RKO (cell line): ENCODE measurements at regions not wholly inside any gene's neighbourhood (a gene's known extent, or its start where the extent isn't known, plus 50 kb on each side); places are given as distances from the start of the nearest gene placed in this dataset.
"Not testable (repeated sequence)": the region's sequence is repeated elsewhere in the genome, so short reads cannot be mapped to it uniquely, and the experiment has no call there.

Experiments
- DNase-seq: peaks from one replicate; pipeline ENCODE4 v3.0.0-alpha.2; 2016; ENCODE audit warnings: low spot score

DNA sequence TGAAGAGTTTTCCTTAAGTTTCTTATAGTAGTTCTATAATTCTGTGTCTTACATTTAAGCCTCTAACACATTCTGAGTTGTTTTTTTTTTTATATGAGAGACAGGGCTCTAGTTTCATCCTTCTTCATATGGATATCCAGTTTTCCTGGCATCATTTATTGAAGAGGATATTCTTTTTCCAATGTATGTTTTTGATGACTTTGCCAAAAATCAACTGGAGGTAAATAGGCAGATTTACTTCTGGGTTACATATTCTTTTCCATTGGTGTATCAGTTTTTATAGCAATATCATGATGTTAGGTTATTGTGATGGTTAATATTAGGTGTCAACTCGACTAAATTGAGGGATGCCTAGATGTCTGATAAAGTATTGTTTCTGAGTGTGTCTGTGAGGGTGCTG lies 650.7 kb upstream of the GRID2 start:
- DNase-seq = no peak

DNA sequence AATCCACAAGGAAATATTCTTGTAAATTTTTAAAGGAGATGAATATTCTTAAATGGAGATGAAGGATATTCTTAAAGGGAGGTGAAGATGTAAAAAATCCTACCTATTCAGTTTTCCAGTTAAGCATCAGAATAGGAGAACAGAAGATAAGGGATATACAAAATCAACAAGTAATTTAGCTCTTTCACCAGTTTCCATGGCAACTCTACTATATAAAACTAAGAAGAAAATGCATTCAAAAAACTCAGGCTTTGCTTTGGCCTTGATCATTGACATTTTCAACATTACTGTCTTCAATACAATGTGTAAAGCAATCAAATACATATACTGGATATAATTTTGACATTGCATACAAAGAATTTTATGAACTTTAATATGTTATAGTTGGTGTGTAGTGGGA lies 622.7 kb upstream of the GRID2 start:
- DNase-seq = no peak

DNA sequence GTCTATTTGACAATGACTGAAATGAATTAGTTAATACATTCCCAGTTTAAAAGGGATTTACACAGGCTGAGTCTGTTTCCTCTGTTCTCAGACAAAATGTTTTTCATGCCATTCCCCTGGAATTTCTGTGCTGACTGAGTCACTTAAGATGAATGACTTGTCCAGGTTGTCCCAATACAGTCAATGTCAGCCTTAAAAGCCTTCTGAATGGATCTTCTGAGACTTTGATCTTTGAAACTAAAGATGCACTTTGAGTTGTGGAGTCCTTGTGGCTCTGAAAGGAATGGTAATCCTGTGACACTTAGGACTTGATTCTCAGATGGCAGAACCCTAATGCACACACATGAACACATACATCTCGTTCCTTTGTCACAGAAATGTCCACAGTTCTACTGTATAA lies 622.2 kb upstream of the GRID2 start:
- peak; percentile 3 for DNase-seq

DNA sequence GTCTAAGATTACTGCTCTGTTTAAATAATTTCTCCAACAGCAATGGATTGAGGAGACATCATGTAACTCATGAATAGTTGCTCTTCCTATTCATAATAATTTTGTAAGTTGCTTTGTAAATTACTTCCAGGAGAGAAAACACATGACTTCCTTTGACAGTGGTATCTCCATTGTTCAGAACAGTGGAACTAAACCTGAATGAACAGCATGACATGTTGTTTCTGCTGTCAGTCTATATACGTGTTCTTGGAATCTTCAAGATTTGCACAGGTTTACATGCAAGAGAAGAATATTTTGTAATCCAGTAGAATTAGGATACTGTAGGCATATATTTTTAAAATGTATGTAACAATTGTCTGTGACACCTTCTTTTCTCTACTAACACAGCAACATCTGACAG lies 618.8 kb upstream of the GRID2 start:
- no peak for DNase-seq

DNA sequence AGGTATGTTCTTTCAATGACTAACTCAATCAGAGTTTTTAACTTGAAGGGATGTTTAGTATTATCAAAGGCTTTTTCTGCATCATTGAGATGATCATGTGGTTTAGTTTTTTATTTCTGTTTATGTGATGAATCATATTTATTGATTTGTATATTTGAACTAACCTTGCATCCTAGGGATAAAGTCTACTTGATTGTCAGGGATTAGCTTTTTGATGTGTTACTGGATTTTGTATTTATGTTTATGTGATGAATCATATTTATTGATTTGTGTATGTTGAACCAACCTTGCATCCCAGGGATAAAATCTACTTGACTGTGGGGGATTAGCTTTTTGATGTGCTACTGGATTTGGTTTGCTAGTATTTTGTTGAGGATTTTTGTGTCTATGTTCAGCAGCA lies 615.4 kb upstream of the GRID2 start:
- DNase-seq = no peak

DNA sequence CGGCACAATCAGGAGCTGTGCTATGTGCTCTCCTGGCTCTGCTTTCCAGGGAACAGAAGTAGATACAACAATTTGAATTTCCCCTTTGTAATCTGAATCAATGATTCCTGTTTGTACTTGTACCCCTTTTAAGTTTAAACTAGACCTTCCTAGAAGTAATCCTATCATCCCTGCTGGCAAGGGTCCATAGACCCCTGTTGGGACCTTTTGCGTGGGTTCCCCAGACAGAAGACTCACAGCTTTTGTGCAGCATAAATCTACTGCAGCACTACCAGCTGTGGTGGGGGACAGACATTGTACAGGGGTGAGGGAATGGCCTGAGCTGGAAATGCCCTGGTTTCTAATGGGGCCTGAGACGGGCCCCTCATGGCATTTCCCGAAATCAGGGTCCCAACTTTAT lies 604.1 kb upstream of the GRID2 start:
- not testable (repeated sequence) for DNase-seq

DNA sequence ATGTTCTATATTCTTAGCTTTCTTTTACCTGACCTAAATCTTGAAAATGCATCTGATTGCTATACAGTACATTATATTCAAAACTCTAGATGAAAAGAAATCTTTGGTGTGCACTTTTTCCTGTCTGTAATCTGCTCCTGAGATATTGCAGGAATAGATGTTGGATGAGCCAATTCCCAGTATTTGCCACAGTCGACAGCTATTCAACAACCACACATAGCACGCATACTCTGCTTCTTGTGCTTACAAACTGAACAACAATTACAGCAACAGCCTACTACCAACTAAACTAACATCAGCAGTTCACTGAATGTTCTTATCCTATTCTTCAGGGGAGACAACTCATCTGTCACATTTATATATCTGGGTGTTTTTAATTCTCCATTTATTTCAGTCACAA lies 573.9 kb upstream of the GRID2 start:
- no peak for DNase-seq

DNA sequence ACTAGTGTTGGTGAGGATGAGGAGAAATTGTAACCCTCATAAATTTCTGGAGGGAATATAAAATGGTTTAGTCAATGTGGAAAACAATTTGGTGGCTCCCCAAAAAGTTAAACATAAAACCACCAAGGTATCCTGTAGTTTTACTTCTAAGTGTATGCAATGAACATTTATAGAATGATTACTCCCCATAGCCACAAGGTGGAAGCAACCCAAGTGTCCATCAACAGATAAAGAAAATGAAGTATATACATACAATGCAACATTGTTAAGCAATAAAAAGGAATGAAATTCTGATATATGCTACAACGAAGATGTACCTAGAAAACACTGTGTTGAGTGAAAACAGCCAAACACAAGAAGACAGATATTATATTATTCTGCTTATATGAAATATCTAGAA lies 569.1 kb upstream of the GRID2 start:
- peak; percentile 34 for DNase-seq

DNA sequence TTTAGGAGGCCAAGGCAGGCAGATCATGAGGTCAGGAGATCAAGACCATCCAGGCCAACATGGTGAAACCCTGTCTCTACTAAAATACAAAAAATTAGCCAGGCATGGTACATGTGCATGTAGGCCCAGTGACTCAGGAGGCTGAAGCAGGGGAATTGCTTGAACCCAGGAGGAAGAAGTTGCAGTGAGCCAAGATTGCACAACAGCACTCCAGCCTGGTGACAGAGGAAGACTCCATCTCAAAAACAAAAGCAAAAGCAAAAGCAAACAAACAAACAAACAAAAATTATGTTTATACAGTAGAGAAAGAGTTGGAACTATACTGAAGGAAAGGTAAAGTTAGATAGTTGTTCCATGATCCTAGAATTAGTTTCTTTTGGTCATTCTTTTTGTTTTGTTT lies 564.9 kb upstream of the GRID2 start:
- not testable (repeated sequence) for DNase-seq

DNA sequence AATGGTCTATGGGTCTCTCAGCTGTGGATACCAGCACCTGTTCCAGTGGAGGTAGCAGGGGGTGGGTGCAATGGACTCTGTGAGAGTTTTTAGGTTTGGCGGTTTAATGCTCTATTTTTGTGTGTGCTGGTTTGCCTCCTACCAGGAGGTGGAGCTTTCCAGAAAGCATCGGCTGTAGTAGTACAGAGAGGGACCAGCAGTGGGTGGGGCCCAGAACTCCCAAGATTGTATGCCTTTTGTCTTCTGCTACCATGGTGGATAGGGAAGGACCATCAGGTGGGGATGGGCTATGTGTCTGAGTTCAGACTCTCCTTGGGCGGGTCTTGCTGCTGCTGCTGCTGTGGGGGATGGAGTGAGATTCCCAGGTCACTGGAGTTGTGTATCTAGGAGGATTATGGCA lies 557.2 kb upstream of the GRID2 start:
- no peak for DNase-seq

DNA sequence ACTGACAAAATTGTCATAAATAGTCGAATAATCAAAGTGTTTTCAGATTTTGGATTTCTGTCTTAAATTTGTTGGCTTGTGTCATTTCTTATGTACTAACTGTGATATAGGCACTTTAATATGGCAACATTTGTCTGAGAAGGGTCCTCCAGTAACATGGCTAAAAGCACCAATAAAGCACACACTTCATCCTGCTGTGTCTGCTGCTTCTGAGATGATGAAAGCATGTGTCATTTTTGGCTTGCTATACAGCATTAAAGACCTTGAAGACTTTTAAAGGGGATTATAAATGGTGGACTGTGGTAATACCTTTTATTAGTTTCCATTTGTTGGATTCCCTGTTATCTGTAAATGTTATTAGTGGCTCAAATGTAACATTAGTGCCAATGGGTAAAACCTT lies 551.8 kb upstream of the GRID2 start:
- peak; percentile 9 for DNase-seq

DNA sequence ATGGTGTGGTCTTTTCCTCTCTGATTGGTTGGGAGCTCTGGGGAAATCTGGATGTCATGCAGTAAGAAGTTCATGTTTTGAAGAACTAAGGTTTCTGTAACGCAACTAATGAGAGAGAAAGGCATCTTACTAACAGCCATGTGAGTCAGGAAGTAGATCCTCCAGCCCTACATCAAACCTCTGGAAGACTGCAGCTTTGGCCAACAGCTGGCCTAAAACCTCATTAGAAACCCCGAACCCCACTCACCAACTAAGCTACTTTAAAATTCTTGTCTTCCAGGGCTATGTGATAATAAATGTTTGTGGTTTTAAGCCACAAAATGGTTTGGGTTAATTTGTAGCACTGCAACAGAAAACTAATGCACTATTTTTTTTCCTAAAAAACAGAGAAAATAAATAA lies 549.0 kb upstream of the GRID2 start:
- no peak for DNase-seq

DNA sequence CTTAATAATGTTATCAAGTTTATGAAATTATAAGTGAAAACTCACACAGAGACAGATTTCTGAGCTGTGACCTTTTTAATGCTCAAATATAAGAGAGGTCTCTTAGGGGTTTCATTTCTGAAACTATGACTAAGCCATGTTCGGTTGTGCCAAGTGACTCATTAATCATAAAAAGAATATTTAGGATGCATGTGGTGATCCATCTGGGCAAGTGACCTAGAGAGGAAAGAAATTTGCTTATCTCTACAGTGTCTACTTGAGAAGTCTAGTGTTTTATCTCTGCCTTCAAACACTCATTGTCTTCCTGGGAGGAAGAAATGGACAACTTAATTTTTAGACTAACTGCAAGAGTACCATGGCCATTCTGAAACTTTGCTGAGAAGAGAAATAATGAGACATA lies 545.3 kb upstream of the GRID2 start:
- DNase-seq = peak; percentile 67

DNA sequence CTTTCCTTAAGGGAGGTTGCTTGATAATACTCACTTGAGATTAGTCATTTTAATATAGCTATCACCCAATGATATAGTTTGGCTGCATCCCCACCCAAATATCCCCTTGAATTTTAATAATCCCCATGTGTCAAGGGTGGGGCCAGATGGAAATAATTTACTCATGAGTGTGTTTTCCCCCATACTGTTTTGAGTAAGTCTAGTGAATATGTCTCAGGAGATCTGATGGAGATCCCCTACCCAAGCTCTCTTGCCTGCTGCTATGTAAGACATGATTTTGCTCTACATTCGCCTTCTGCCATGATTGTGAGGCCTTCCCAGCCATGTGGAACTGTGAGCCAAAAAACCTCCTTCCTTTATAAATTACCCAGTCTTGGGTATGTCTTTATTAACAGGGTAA lies 539.7 kb upstream of the GRID2 start:
- DNase-seq = no peak

DNA sequence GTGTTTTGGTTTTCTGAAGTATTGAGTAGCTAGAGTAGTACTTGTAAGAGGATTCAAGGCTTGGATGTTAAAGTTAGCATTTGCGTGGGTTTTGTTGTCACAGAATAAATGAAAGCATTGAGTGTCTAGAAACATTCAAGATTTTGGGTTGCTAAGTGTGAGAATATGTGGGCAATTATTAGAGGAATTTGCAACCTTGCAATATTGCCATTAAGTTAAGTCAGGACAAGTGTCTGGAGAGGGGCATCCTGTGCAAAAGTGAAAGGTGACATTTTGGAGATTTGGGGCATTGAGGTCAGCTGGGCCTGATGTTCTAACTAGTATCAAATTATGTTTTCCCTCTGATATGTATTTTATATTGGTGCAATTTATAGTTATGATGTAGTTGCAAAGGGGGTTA lies 533.9 kb upstream of the GRID2 start:
- DNase-seq = no peak

DNA sequence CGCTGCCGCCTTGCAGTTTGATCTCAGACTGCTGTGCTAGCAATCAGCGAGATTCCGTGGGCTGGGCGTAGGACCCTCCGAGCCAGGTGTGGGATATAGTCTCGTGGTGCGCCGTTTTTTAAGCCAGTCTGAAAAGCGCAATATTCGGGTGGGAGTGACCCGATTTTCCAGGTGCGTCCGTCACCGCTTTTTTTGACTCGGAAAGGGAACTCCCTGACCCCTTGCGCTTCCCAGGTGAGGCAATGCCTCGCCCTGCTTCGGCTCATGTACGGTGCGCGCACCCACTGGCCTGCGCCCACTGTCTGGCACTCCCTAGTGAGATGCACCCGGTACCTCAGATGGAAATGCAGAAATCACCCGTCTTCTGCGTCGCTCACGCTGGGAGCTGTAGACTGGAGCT lies 512.1 kb upstream of the GRID2 start:
- not testable (repeated sequence) for DNase-seq

DNA sequence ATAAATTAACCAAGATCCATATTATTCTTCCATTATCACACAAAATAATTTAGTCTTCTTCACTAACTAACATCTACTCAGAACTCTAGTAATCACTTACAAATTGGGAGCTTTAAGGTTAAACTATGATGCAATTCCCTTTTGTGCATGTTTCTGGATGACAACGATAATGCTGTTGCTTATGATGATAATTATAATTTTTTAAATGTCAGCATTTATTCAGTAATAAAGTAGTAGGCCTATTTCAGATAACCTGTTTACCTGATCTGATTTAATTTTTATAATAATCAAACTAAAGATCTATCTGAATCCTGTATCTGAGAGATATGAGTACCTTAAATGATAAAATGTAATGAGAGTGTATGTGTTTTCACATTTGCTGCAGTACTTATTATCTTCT lies 507.8 kb upstream of the GRID2 start:
- DNase-seq = no peak

DNA sequence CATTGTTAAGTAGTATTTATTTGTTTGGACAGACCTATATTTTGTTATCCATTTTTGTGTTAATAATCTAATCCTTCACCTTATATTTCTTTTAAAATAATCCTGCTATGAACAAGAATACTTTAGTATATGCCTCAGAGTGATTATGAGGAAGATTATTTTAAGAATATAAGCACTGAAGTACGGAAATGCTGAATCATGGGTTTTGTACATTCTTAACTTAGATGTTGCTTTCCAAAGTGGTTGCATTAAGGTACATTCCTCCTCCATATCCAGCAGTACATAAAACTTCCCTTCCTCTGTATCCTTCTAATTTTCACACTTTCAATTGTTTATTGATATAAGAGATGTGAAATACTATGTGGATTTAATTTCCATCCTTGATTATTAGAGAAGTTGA lies 491.4 kb upstream of the GRID2 start:
- DNase-seq = no peak

DNA sequence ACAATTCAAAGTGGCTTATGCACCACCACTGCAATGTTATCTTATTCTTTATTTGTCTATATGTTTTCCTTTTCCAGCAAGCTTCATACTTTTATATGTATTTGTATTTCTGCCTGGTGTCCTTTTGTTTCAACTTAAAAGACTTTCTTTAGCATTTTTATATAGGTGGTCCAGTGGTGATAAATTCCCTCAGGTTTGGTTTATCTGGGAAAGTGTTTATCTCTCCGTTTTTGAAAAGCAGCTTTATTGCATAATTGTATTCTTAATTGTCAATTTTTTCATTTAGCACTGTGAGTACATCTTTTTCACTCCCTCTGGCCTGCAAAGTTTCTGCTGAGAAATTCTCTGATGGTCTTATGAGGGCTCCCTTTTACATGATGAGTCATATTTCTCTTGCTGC lies 479.0 kb upstream of the GRID2 start:
- DNase-seq = no peak

DNA sequence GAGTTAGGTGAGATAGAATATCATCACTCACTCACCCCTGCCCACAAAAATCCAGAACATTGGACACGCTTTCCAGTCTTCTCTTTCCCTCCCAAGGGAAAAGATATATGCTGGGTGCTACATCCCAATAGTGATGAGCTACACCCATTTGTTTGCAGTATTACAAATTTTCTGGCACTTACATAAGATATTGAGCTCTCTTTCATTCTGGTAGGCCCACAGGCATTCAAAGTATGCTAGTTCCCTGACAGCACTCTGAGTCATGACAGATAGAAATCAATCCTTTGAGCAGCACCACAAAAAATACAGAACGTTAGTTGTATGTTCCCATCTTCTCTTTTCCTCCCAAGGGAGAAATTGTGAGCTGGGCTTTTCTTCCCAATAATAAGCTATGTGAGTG lies 477.6 kb upstream of the GRID2 start:
- peak; percentile 38 for DNase-seq

DNA sequence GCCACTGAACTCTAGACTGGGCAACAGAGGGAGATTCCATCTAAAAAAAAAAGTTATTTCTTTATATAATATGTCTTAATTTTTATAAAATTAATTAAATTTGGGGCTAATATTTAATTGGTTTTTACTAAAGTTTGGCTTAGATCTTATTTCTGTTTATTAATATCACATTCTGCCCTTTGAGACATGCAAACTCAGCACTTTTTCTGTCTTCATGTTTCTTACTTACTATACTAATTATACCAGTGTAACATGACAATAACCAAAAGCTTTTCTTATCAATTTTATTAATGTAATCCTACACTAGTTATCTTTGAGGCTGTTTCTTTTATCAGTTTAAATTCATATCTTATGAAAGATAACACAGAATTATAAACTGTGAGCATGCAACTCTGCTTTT lies 475.9 kb upstream of the GRID2 start:
- DNase-seq = no peak

DNA sequence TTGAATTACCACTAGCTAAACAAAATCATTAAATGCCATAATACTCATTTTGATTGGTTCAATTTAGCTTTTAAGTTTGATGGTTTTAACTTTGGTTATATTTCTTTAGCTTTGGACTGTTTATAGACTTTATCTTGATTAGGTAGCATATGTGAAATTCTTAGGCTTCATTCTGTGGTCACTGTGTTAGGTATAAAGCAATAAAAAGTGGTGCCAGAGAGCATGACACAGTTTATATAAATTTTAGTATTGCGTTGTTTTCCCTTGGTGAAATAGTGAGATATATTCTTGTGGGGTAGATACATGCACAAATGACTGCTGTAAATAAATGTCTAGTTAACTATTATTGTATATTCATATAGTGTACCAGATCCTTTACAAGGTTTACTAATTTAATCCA lies 474.2 kb upstream of the GRID2 start:
- DNase-seq = no peak

DNA sequence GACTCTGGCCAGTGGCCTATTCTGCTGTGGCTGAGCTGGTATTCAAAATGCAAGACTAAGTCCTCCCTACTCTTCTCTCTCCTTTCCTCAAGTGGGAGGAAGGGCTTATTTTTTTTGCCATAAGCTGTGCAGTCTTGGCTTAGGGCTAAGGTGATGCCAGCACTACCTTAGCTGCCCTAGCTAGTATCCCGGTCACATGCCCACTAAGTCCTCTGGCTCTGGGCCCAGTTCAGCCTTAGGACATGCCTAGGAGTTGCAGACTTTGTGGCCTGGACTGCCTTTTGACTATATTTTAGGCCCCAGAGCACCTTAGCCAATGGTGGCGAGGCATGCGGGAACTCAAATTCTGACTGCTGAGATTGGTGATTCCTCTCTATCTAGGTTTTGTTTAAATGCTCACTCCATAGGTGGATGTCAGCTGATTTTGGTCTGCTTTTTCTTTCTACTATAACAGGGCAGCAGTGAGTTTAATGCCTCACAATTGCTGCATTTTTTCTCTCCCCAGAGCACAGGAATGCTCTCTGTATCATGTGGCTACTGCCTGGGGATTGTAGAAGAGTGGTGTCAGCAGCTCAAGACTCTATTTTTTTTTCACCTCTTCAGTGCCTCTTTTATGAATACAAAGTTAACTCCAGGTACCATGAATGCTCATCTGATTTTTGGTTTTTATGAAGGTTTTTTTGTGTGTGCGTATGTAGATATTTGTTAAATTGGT lies 472.9 kb upstream of the GRID2 start:
- DNase-seq = no peak

DNA sequence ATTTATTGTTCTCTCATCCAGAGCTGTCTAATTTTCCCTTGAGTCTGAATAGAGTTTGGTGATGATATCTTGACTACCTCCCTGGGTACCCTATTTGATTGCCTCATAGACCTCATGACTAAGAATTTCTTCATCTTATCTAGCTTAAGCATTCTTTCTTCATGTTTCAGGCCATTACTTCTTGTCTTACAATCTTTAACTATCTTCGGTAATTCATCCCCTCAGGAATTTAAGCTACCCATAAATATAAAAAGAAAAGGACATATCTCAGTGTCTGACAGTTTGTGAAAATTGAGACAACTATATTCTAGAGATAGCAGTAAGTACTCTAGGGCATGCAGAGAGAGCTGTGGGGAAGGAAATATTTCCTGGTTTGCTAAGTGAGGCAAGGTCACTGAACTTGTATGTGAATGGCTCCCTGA lies 466.1 kb upstream of the GRID2 start:
- peak; percentile 3 for DNase-seq
